ENCODE measurements at regions not wholly inside any gene's neighbourhood (a gene's known extent, or its start where the extent isn't known, plus 50 kb on each side); places are given as distances from the start of the nearest gene placed in this dataset.

- no peak overlapping the region for H3K4me3 ChIP-seq
- intact Hi-C loops (cut with DNase I) = no loop called here
Measured at GRCh38 chr7:10568891-10569290, 404.8 kb upstream of the PHF14 start.

GRCh38 chr7:10571759-10572158 is 401.9 kb upstream of the PHF14 start:
- Histone ChIP-seq H3K27me3 (no peaks in the 10 kb centered on the region), H3K36me3 (no peaks in the 10 kb centered on the region), H3K9me3 (no peaks in the 10 kb centered on the region), H3K27ac (no peak overlapping the region), H3K4me1 (no peaks in the 10 kb centered on the region), H3K4me3 (no peak overlapping the region)
- TF ChIP-seq POLR2AphosphoS5 (IDR thresholded peaks at IDR 0.05; ENCODE audit: insufficient read depth in 1 of 2, low read depth in 1 of 2) (no peak), CTCF (IDR thresholded peaks at IDR 0.05) (no peak), POLR2A (IDR thresholded peaks at IDR 0.05) (no peak)
- DNase-seq (ENCODE audit: extremely low spot score in 2 of 2) = no peak
- intact Hi-C loops (cut with DNase I) = no loop called here

More at GRCh38 chr7:10568891-10569290, 404.8 kb upstream of the PHF14 start:
- Histone ChIP-seq H3K27ac (no peak overlapping the region), H3K4me1 (no peaks in the 10 kb centered on the region), H3K9me3 (no peaks in the 10 kb centered on the region), H3K27me3 (no peaks in the 10 kb centered on the region), H3K36me3 (no peaks in the 10 kb centered on the region)
- no peak for DNase-seq (ENCODE audit: extremely low spot score in 2 of 2)
- TF ChIP-seq POLR2AphosphoS5 (IDR thresholded peaks at IDR 0.05; ENCODE audit: insufficient read depth in 1 of 2, low read depth in 1 of 2) (no peak), POLR2A (IDR thresholded peaks at IDR 0.05) (no peak), CTCF (IDR thresholded peaks at IDR 0.05) (no peak)

GRCh38 chr7:10577866-10578374 is 395.8 kb upstream of the PHF14 start:
- Histone ChIP-seq H3K27me3 (no peaks in the 10 kb centered on the region), H3K4me3 (no peak overlapping the region), H3K4me1 (no peaks in the 10 kb centered on the region), H3K27ac (no peak overlapping the region), H3K9me3 (no peaks in the 10 kb centered on the region), H3K36me3 (no peaks in the 10 kb centered on the region)
- TF ChIP-seq POLR2AphosphoS5 (IDR thresholded peaks at IDR 0.05; ENCODE audit: insufficient read depth in 1 of 2, low read depth in 1 of 2) (no peak), POLR2A (IDR thresholded peaks at IDR 0.05) (no peak), CTCF (IDR thresholded peaks at IDR 0.05) (no peak)
- DNase-seq (ENCODE audit: extremely low spot score in 2 of 2) = no peak
- intact Hi-C loops (cut with DNase I) = no loop called here

- intact Hi-C loops (cut with DNase I) = no loop called here
Measured at GRCh38 chr7:10579561-10579960, 394.1 kb upstream of the PHF14 start.

More at GRCh38 chr7:10579561-10579960, 394.1 kb upstream of the PHF14 start:
- TF ChIP-seq POLR2A (IDR thresholded peaks at IDR 0.05) (no peak), POLR2AphosphoS5 (IDR thresholded peaks at IDR 0.05; ENCODE audit: insufficient read depth in 1 of 2, low read depth in 1 of 2) (no peak), CTCF (IDR thresholded peaks at IDR 0.05) (no peak)
- no peak for DNase-seq (ENCODE audit: extremely low spot score in 2 of 2)
- H3K36me3 ChIP-seq = no peaks in the 10 kb centered on the region
- H3K27ac ChIP-seq = no peak overlapping the region
- H3K4me3 ChIP-seq = no peak overlapping the region
- H3K27me3 ChIP-seq = no peaks in the 10 kb centered on the region
- H3K4me1 ChIP-seq = no peaks in the 10 kb centered on the region
- no peaks in the 10 kb centered on the region for H3K9me3 ChIP-seq
